ENCODE measurements at regions not wholly inside any gene's neighbourhood (a gene's known extent, or its start where the extent isn't known, plus 50 kb on each side); places are given as distances from the start of the nearest gene placed in this dataset.

DNA sequence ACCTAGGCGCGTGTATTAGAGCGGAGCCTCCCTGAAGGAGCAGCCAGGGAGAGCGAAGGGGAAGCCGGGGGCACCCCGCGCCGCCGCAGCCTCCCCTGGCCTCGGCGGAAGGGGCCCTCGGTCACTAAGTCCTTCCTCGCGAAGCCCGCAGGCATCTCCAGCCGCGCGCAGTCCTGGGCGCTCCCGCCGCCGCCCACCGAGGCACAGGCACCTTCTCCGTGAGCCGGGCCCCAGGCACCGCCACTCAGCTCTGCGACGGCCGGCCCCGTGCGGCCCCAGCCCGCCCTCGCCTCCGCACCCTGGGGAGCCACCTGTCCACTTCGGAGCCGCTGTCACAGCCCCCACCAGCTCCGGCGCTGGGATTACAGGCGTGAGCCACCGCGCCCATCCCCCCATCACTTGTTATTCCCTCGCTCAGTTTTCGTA, 80.8 kb downstream of the ZNF467 start:
- no peak for TF ChIP-seq EZH2phosphoT487 (IDR thresholded peaks at IDR 0.05; ENCODE audit: borderline replicate concordance)
- TF ChIP-seq, protein P1, sequence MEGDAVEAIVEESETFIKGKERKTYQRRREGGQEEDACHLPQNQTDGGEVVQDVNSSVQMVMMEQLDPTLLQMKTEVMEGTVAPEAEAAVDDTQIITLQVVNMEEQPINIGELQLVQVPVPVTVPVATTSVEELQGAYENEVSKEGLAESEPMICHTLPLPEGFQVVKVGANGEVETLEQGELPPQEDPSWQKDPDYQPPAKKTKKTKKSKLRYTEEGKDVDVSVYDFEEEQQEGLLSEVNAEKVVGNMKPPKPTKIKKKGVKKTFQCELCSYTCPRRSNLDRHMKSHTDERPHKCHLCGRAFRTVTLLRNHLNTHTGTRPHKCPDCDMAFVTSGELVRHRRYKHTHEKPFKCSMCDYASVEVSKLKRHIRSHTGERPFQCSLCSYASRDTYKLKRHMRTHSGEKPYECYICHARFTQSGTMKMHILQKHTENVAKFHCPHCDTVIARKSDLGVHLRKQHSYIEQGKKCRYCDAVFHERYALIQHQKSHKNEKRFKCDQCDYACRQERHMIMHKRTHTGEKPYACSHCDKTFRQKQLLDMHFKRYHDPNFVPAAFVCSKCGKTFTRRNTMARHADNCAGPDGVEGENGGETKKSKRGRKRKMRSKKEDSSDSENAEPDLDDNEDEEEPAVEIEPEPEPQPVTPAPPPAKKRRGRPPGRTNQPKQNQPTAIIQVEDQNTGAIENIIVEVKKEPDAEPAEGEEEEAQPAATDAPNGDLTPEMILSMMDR (conservative IDR thresholded peaks at IDR 0.05; ENCODE audit: low read length) = no peak
